Stomach (tissue), 8 donors: ENCODE measurements at regions not wholly inside any gene's neighbourhood (a gene's known extent, or its start where the extent isn't known, plus 50 kb on each side); places are given as distances from the start of the nearest gene placed in this dataset.

ENCODE experiments used
- DNase-seq, 2 donors: peaks; one replicate each; pipeline versions ENCODE4 v3.0.0 to v3.0.0-alpha.2; 2013 to 2019
- H3K27ac ChIP-seq, 5 donors: fragments of 200-600 bp in 4 of 5; sonication (generic) in 4 of 5; one replicate each; pipeline ENCODE4 v1.5.1; 2013 to 2019; ENCODE audit warnings: mild to moderate bottlenecking in 1 of 5, moderate library complexity in 1 of 5
- H3K27me3 ChIP-seq, 3 donors: fragments of 200-600 bp; sonication (generic); one replicate each; pipeline ENCODE4 v1.5.1; 2017 to 2019; ENCODE audit warnings: mixed run types in 1 of 3
- H3K36me3 ChIP-seq, 4 donors: fragments of 200-600 bp; sonication (generic); 1 replicate in 3 of 4; 2 replicates in 1 of 4; pipeline ENCODE4 v1.5.1; 2016 to 2019
- H3K4me1 ChIP-seq, 4 donors: fragments of 200-600 bp; sonication (generic); one replicate each; pipeline ENCODE4 v1.5.1; 2016 to 2019
- H3K4me3 ChIP-seq, 4 donors: fragments of 200-600 bp; sonication (generic) in 3 of 4; one replicate each; pipeline ENCODE4 v1.5.1; 2016 to 2019; ENCODE audit warnings: mild to moderate bottlenecking in 1 of 4
- H3K9me3 ChIP-seq, 4 donors: fragments of 200-600 bp; sonication (generic); one replicate each; pipeline ENCODE4 v1.5.1; 2016 to 2019
- CTCF ChIP-seq, 7 experiments: fragments of 450-650 bp in 4 of 7; fragments of 200-600 bp in 3 of 7; sonication (generic) in 3 of 7; IDR thresholded peaks; one replicate each; pipeline ENCODE4 v1.5.1; 2016 to 2019; ENCODE audit warnings: antibody characterized with exemption in 7 of 7, control low read depth in 2 of 7, mild to moderate bottlenecking in 1 of 7
- EP300 ChIP-seq: sonication (generic); formaldehyde crosslinking; IDR thresholded peaks from one replicate; pipeline ENCODE4 v1.6.1; 2017; ENCODE audit warnings: antibody characterized with exemption
- POLR2A ChIP-seq, 4 donors: fragments of 450-650 bp; IDR thresholded peaks; one replicate each; pipeline ENCODE4 v1.6.1; 2016; ENCODE audit warnings: antibody characterized with exemption in 4 of 4, control low read depth in 2 of 4, mild to moderate bottlenecking in 1 of 4, moderate library complexity in 1 of 4
- POLR2AphosphoS5 ChIP-seq, 3 donors: sonication (generic); formaldehyde crosslinking; IDR thresholded peaks; one replicate each; pipeline ENCODE4 v1.6.1; 2016; ENCODE audit warnings: antibody characterized with exemption in 3 of 3
- WGBS, 5 donors: extraction: QIAGEN DNeasy Blood & Tissue Kit in 3 of 5; methylation state at CpG; one replicate each; pipeline versions ENCODE4 v1.1.5 to v1.1.7; 2013 to 2018; 5-methylcytosine and 5-hydroxymethylcytosine counted together
- intact Hi-C: fragments of 100-400 bp; cut with DNase I; formaldehyde crosslinking; loops from one replicate; pipeline ENCODE4 v1.15.1; 2023; ENCODE audit warnings: low total_unique reads
- donor health status: healthy with polysubstance abuse.
- donor health status: Bipolar disorder and iron deficiency.
- donor health status: healthy.

GRCh38 chr11:91768783-91769182 lies 455.8 kb upstream of the FAT3 start:
- intact Hi-C loops = no loop called here
- Histone ChIP-seq H3K27ac (no peak overlapping the region), H3K4me1 (no peaks in the 10 kb centered on the region), H3K36me3 (no peaks in the 10 kb centered on the region), H3K9me3 (no peaks in the 10 kb centered on the region), H3K27me3 (no peaks in the 10 kb centered on the region), H3K4me3 (no peak overlapping the region)
- TF ChIP-seq POLR2AphosphoS5 (IDR thresholded peaks at IDR 0.05) (no peak), EP300 (no peak), POLR2A (IDR thresholded peaks at IDR 0.05) (no peak), CTCF (IDR thresholded peaks at IDR 0.05) (no peak)
- WGBS, 5 donors = 81 to 96% (median 87%) methylated on average over 1 of the region's 1 CpG
- no peak for DNase-seq

- H3K27ac ChIP-seq = no peak overlapping the region
- no peaks in the 10 kb centered on the region for H3K27me3 ChIP-seq
- intact Hi-C loops = no loop called here
- no peaks in the 10 kb centered on the region for H3K36me3 ChIP-seq
- DNase-seq = no peak
- H3K4me3 ChIP-seq = no peak overlapping the region
- TF ChIP-seq CTCF (IDR thresholded peaks at IDR 0.05) (no peak), POLR2AphosphoS5 (IDR thresholded peaks at IDR 0.05) (no peak), EP300 (no peak), POLR2A (IDR thresholded peaks at IDR 0.05) (no peak)
- H3K9me3 ChIP-seq = no peaks in the 10 kb centered on the region
- no peaks in the 10 kb centered on the region for H3K4me1 ChIP-seq
Observed at GRCh38 chr11:91763331-91763730, 461.3 kb upstream of the FAT3 start.

DNA sequence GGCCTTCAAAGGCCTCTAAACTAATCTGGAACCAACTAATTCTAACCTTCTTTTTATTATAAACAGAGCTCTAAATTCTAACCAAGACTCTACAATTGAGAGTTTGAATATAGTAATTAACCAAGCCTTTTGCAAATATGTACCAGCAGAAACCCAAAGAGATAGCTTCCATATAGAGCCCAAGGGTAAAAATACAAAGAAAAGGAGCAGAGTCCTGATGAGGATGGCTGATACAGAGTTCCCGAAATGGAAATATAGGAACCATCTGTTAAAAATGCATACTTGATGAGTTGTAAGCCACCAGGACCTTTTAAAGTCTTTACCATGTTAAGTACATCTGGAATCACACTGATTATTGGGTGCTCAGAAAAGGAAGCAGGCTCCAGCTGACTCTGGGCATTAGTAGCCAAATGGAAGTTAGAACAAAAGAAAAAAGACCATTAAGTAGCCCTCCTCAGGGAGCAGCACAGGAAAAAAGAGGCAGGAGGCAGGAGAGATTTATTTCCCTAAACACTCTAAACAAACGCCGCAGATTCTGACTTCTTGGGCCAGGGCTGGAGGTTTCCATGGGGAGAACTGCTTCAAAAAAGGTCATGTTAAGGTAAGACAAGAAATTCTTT lies 463.1 kb upstream of the FAT3 start:
- intact Hi-C loops = no loop called here
- TF ChIP-seq POLR2AphosphoS5 (IDR thresholded peaks at IDR 0.05) (no peak), CTCF (IDR thresholded peaks at IDR 0.05) (no peak), EP300 (no peak), POLR2A (IDR thresholded peaks at IDR 0.05) (no peak)
- H3K4me1 ChIP-seq = no peaks in the 10 kb centered on the region
- H3K9me3 ChIP-seq = no peaks in the 10 kb centered on the region
- WGBS, 5 donors = 33 to 56% (median 49%) methylated on average over 3 of the region's 3 CpGs
- no peaks in the 10 kb centered on the region for H3K36me3 ChIP-seq
- DNase-seq = no peak
- no peaks in the 10 kb centered on the region for H3K27me3 ChIP-seq
- no peak overlapping the region for H3K4me3 ChIP-seq
- no peak overlapping the region for H3K27ac ChIP-seq

DNA sequence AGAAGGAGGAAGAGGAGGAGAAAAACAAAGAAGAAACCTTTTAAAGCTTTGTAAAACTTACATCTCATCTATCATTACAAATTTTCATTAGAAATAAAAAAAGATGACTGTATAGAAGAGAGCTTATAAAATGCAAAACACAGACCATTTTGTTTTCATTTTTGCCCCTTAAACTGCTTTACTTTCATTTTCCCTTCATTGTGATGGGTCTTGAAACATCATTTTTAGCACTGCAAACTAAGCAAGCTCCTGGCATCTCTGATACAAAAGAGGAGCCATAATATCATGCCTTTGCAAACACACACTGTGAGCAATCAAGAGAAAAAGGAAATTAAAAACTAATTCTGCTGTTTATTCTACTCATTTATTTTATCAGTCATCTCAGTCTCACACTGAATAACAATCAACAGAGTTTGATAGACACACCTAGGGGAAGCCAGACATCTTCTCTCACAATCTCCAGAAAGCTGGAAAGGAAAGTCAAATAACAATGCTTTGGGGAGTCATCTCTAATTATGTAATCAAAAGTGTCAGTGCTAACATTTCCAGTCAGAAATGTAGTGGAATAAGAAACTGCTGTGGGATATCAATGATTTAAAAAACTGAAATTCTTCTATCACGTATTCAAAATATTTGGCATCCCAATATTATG lies 467.7 kb upstream of the FAT3 start:
- no peaks in the 10 kb centered on the region for H3K27me3 ChIP-seq
- no peaks in the 10 kb centered on the region for H3K4me1 ChIP-seq
- intact Hi-C loops = no loop called here
- H3K9me3 ChIP-seq = peaks cover 0 to 4% (median 0%) of the 10 kb centered on the region in 4 donors
- 49 to 100% (median 92%) methylated on average over 1 of the region's 1 CpG for whole genome bisulfite sequencing, 5 donors
- no peak overlapping the region for H3K27ac ChIP-seq
- TF ChIP-seq POLR2A (IDR thresholded peaks at IDR 0.05) (no peak), EP300 (no peak), CTCF (IDR thresholded peaks at IDR 0.05) (no peak), POLR2AphosphoS5 (IDR thresholded peaks at IDR 0.05) (no peak)
- no peak for DNase-seq
- H3K36me3 ChIP-seq = no peaks in the 10 kb centered on the region
- H3K4me3 ChIP-seq = no peak overlapping the region
